Gastroesophageal sphincter (tissue), 4 donors: ENCODE measurements at regions not wholly inside any gene's neighbourhood (a gene's known extent, or its start where the extent isn't known, plus 50 kb on each side); places are given as distances from the start of the nearest gene placed in this dataset.

ENCODE experiments used
- ATAC-seq: fragments of 150-250 bp; one replicate; pipeline ENCODE4 v1.9.1; 2016; ENCODE audit warnings: mild to moderate bottlenecking, moderate library complexity
- H3K27ac ChIP-seq, 4 donors: fragments of 200-600 bp; sonication (generic) in 3 of 4; 1 replicate in 3 of 4; 2 replicates in 1 of 4; pipeline ENCODE4 v1.5.1; 2016 to 2019
- H3K27me3 ChIP-seq: fragments of 200-600 bp; sonication (generic); one replicate; pipeline ENCODE4 v1.5.1; 2019
- H3K36me3 ChIP-seq, 2 donors: fragments of 200-600 bp; sonication (generic); one replicate each; pipeline ENCODE4 v1.5.1; 2019; ENCODE audit warnings: control low read depth in 1 of 2
- H3K4me1 ChIP-seq, 3 donors: fragments of 200-600 bp; sonication (generic); 1 replicate in 2 of 3; 2 replicates in 1 of 3; pipeline ENCODE4 v1.5.1; 2016 to 2019; ENCODE audit warnings: control low read depth in 2 of 3
- H3K4me3 ChIP-seq, 2 donors: fragments of 200-600 bp; sonication (generic); one replicate each; pipeline ENCODE4 v1.5.1; 2019; ENCODE audit warnings: mild to moderate bottlenecking in 1 of 2, moderate library complexity in 1 of 2
- H3K9me3 ChIP-seq, 3 donors: fragments of 200-600 bp; sonication (generic); one replicate each; pipeline ENCODE4 v1.5.1; 2017 to 2019; ENCODE audit warnings: control low read depth in 2 of 3
- CTCF ChIP-seq, 4 experiments: fragments of 200-600 bp in 2 of 4; fragments of 450-650 bp in 2 of 4; sonication (generic) in 1 of 4; IDR thresholded peaks; one replicate each; pipeline ENCODE4 v1.5.1; 2017 to 2019; ENCODE audit warnings: antibody characterized with exemption in 4 of 4, mild to moderate bottlenecking in 2 of 4, moderate library complexity in 2 of 4
- EP300 ChIP-seq: sonication (generic); formaldehyde crosslinking; IDR thresholded peaks from one replicate; pipeline ENCODE4 v1.6.1; 2017; ENCODE audit warnings: antibody characterized with exemption, mild to moderate bottlenecking
- POLR2A ChIP-seq, 2 donors: fragments of 450-650 bp; IDR thresholded peaks; one replicate each; pipeline ENCODE4 v1.6.1; 2017; ENCODE audit warnings: antibody characterized with exemption in 2 of 2, mild to moderate bottlenecking in 2 of 2, moderate library complexity in 1 of 2
- POLR2AphosphoS5 ChIP-seq: sonication (generic); formaldehyde crosslinking; IDR thresholded peaks from one replicate; pipeline ENCODE4 v1.6.1; 2017; ENCODE audit warnings: antibody characterized with exemption
- WGBS, 2 donors: methylation state at CpG; one replicate each; pipeline ENCODE4 v1.1.5; 2018; ENCODE audit warnings: low coverage in 1 of 2; 5-methylcytosine and 5-hydroxymethylcytosine counted together

- Histone ChIP-seq H3K27me3 (no peaks in the 10 kb centered on the region), H3K4me3 (no peak overlapping the region), H3K4me1 (no peaks in the 10 kb centered on the region), H3K36me3 (no peaks in the 10 kb centered on the region), H3K9me3 (no peaks in the 10 kb centered on the region), H3K27ac (no peak overlapping the region)
- no peak for ATAC-seq
- WGBS, 2 donors: 93 to 96% methylated on average over 2 of the region's 2 CpGs
- no peak for TF ChIP-seq POLR2A (IDR thresholded peaks at IDR 0.05)
- no peak for TF ChIP-seq EP300
- no peak for TF ChIP-seq CTCF (IDR thresholded peaks at IDR 0.05)
- TF ChIP-seq POLR2AphosphoS5: no peak
Observed at GRCh38 chr4:136001791-136002190, 1530.5 kb downstream of the PCDH18 start.

- no peaks in the 10 kb centered on the region for H3K27me3 ChIP-seq
- no peak for TF ChIP-seq POLR2A (IDR thresholded peaks at IDR 0.05)
- TF ChIP-seq POLR2AphosphoS5: no peak
- no peak for TF ChIP-seq CTCF (IDR thresholded peaks at IDR 0.05)
- no peak for TF ChIP-seq EP300
- H3K9me3 ChIP-seq: no peaks in the 10 kb centered on the region
- 47 to 69% methylated on average over 1 of the region's 1 CpG for WGBS, 2 donors
- no peaks in the 10 kb centered on the region for H3K4me1 ChIP-seq
- H3K4me3 ChIP-seq: no peak overlapping the region
- no peak overlapping the region for H3K27ac ChIP-seq
- H3K36me3 ChIP-seq: no peaks in the 10 kb centered on the region
- no peak for ATAC-seq
Observed at GRCh38 chr4:136000246-136000645, 1532.0 kb downstream of the PCDH18 start.

GRCh38 chr4:135994360-135994759 lies 1537.9 kb downstream of the PCDH18 start:
- H3K27ac ChIP-seq: no peak overlapping the region
- TF ChIP-seq POLR2AphosphoS5: no peak
- TF ChIP-seq EP300: no peak
- no peak for TF ChIP-seq CTCF (IDR thresholded peaks at IDR 0.05)
- no peak for TF ChIP-seq POLR2A (IDR thresholded peaks at IDR 0.05)
- no peaks in the 10 kb centered on the region for H3K27me3 ChIP-seq
- ATAC-seq: no peak
- no peaks in the 10 kb centered on the region for H3K36me3 ChIP-seq
- WGBS, 2 donors: 91 to 100% methylated on average over 3 to 6 of the region's 7 CpGs
- no peak overlapping the region for H3K4me3 ChIP-seq
- H3K9me3 ChIP-seq: no peaks in the 10 kb centered on the region
- H3K4me1 ChIP-seq: no peaks in the 10 kb centered on the region

- no peaks in the 10 kb centered on the region for H3K9me3 ChIP-seq
- no peak for TF ChIP-seq EP300
- no peak for TF ChIP-seq POLR2AphosphoS5
- no peak for TF ChIP-seq CTCF (IDR thresholded peaks at IDR 0.05)
- no peak for TF ChIP-seq POLR2A (IDR thresholded peaks at IDR 0.05)
- no peaks in the 10 kb centered on the region for H3K27me3 ChIP-seq
- no peaks in the 10 kb centered on the region for H3K4me1 ChIP-seq
- H3K36me3 ChIP-seq: no peaks in the 10 kb centered on the region
- no peak overlapping the region for H3K27ac ChIP-seq
- ATAC-seq: no peak
- H3K4me3 ChIP-seq: no peak overlapping the region
Observed at GRCh38 chr4:135976860-135977259, 1555.4 kb downstream of the PCDH18 start.

- Histone ChIP-seq H3K9me3 (no peaks in the 10 kb centered on the region), H3K4me1 (no peaks in the 10 kb centered on the region), H3K36me3 (no peaks in the 10 kb centered on the region), H3K27ac (no peak overlapping the region), H3K27me3 (no peaks in the 10 kb centered on the region), H3K4me3 (no peak overlapping the region)
- WGBS, 2 donors: 95 to 100% methylated on average over 1 of the region's 1 CpG
- no peak for ATAC-seq
- TF ChIP-seq POLR2A (IDR thresholded peaks at IDR 0.05): no peak
- TF ChIP-seq POLR2AphosphoS5: no peak
- TF ChIP-seq EP300: no peak
- no peak for TF ChIP-seq CTCF (IDR thresholded peaks at IDR 0.05)
Observed at GRCh38 chr4:135966936-135967335, 1565.4 kb downstream of the PCDH18 start.
